H1 (cell line): ENCODE measurements at regions not wholly inside any gene's neighbourhood (a gene's known extent, or its start where the extent isn't known, plus 50 kb on each side); places are given as distances from the start of the nearest gene placed in this dataset.

Experiments used
- CTCF ChIA-PET: fragments of 300-600 bp; sonication (Branson Sonifier 250); formaldehyde crosslinking; loops from one replicate; lab custom pipeline; 2021; ENCODE audit not compliant: partially characterized antibody; lab: Charles Lee
- POLR2A ChIA-PET: fragments of 300-600 bp; sonication (Branson Sonifier 250); formaldehyde crosslinking; loops from one replicate; lab custom pipeline; 2021; ENCODE audit warnings: inconsistent platforms; ENCODE audit not compliant: partially characterized antibody; lab: Charles Lee
- DNase-seq, 2 experiments: peaks; one replicate each; pipeline versions ENCODE4 v3.0.0 to v3.0.0-alpha.2; 2010 to 2022; ENCODE audit warnings: low spot score in 2 of 2, low read depth in 1 of 2, mixed read lengths in 1 of 2
- FAIRE-seq: peaks from 2 replicates; lab custom pipeline; 2011; peaks lifted over from hg19 to GRCh38; lab: Jason Lieb, UNC
- H2AFZ ChIP-seq: 2 replicates; pipeline ENCODE4 v1.8.1; 2012; ENCODE audit warnings: low read length, inconsistent platforms
- H2AK5ac ChIP-seq: 2 replicates; pipeline ENCODE4 v1.6.1; 2013; ENCODE audit warnings: low read depth, low read length
- H2BK120ac ChIP-seq: replicated peaks from 2 replicates; pipeline ENCODE3; 2013; ENCODE audit warnings: low read depth, low read length, inconsistent platforms
- H2BK12ac ChIP-seq: 2 replicates; pipeline ENCODE4 v1.6.1; 2013; ENCODE audit warnings: low read depth, low read length
- H2BK15ac ChIP-seq: 2 replicates; pipeline ENCODE4 v1.6.1; 2013; ENCODE audit warnings: low read length
- H2BK20ac ChIP-seq: 2 replicates; pipeline ENCODE4 v1.6.1; 2013; ENCODE audit warnings: low read length
- H2BK5ac ChIP-seq: 2 replicates; pipeline ENCODE4 v1.6.1; 2013; ENCODE audit warnings: low read depth, low read length
- H3K14ac ChIP-seq: 2 replicates; pipeline ENCODE4 v1.6.1; 2013; ENCODE audit warnings: inconsistent platforms; ENCODE audit not compliant: insufficient read length
- H3K18ac ChIP-seq: 2 replicates; pipeline ENCODE4 v1.6.1; 2013; ENCODE audit warnings: low read length; ENCODE audit errors: extremely low read depth
- H3K23ac ChIP-seq: 2 replicates; pipeline ENCODE4 v1.6.1; 2013; ENCODE audit warnings: inconsistent platforms; ENCODE audit not compliant: insufficient read length
- H3K23me2 ChIP-seq: 2 replicates; pipeline ENCODE4 v1.6.1; 2013; ENCODE audit warnings: low read depth, low read length
- H3K27ac ChIP-seq: 2 replicates; pipeline ENCODE4 v1.6.1; 2011; ENCODE audit warnings: low read depth, low read length, inconsistent platforms
- H3K27me3 ChIP-seq, 4 experiments: replicated peaks in 1 of 4; 1 replicate in 1 of 4; 2 replicates in 3 of 4; pipeline versions ENCODE4 v1.6.1 to v1.8.1; 2011 to 2013; ENCODE audit warnings: low read length in 3 of 4, mild to moderate bottlenecking in 3 of 4, inconsistent platforms in 2 of 4, mixed read lengths in 2 of 4, moderate library complexity in 1 of 4; ENCODE audit not compliant: control insufficient read depth in 3 of 4, insufficient read depth in 3 of 4; ENCODE audit errors: extremely low read depth in 1 of 4
- H3K36me3 ChIP-seq, 4 experiments: 2 replicates each; pipeline versions ENCODE4 v1.6.1 to v1.8.1; 2011 to 2013; ENCODE audit warnings: mild to moderate bottlenecking in 4 of 4, low read length in 3 of 4, moderate library complexity in 2 of 4, control low read depth in 1 of 4, inconsistent platforms in 1 of 4; ENCODE audit not compliant: insufficient read depth in 4 of 4, control insufficient read depth in 2 of 4
- H3K4ac ChIP-seq: replicated peaks from 2 replicates; pipeline ENCODE3; 2013; ENCODE audit warnings: low read length, low read depth, mixed read lengths, inconsistent platforms; ENCODE audit not compliant: insufficient read length
- H3K4me1 ChIP-seq, 4 experiments: replicated peaks in 1 of 4; 1 replicate in 1 of 4; 2 replicates in 3 of 4; pipeline versions ENCODE4 v1.6.1 to v1.8.1; 2011 to 2013; ENCODE audit warnings: low read length in 3 of 4, inconsistent platforms in 2 of 4, mixed read lengths in 1 of 4; ENCODE audit not compliant: insufficient read depth in 4 of 4, control insufficient read depth in 3 of 4
- H3K4me2 ChIP-seq, 2 experiments: 2 replicates each; pipeline versions ENCODE4 v1.6.1 to v1.8.1; 2011 to 2013; ENCODE audit warnings: low read depth in 2 of 2, low read length in 2 of 2, control low read depth in 1 of 2, inconsistent platforms in 1 of 2, mild to moderate bottlenecking in 1 of 2; ENCODE audit not compliant: insufficient read depth in 1 of 2
- H3K4me3 ChIP-seq, 4 experiments: fragments of 200-600, 300-600 bp in 1 of 4; sonication (generic), shearing (Covaris generic), sonication (Bioruptor Twin) in 1 of 4; 2 replicates each; pipeline versions ENCODE4 v1.5.1 to v1.8.1; 2011 to 2016; ENCODE audit warnings: low read length in 4 of 4, low read depth in 3 of 4, control low read depth in 2 of 4, inconsistent platforms in 2 of 4, mild to moderate bottlenecking in 2 of 4, mixed read lengths in 1 of 4, moderate library complexity in 1 of 4; ENCODE audit not compliant: insufficient read depth in 2 of 4; ENCODE audit errors: extremely low read depth in 1 of 4
- H3K56ac ChIP-seq: replicated peaks from 2 replicates; pipeline ENCODE3; 2013; ENCODE audit warnings: low read depth, mild to moderate bottlenecking, mixed read lengths, low read length, inconsistent platforms; ENCODE audit not compliant: insufficient read length
- H3K79me1 ChIP-seq: 2 replicates; pipeline ENCODE4 v1.6.1; 2013; ENCODE audit warnings: low read depth, low read length, control low read depth
- H3K79me2 ChIP-seq, 2 experiments: 2 replicates each; pipeline versions ENCODE4 v1.6.1 to v1.8.1; 2012 to 2013; ENCODE audit warnings: low read length in 2 of 2, mild to moderate bottlenecking in 2 of 2, inconsistent platforms in 1 of 2; ENCODE audit not compliant: insufficient read depth in 2 of 2, control insufficient read depth in 1 of 2
- H3K9ac ChIP-seq, 4 experiments: replicated peaks in 1 of 4; 1 replicate in 1 of 4; 2 replicates in 3 of 4; pipeline versions ENCODE4 v1.6.1 to v1.8.1; 2011 to 2013; ENCODE audit warnings: low read depth in 3 of 4, low read length in 3 of 4, control low read depth in 2 of 4, mild to moderate bottlenecking in 2 of 4, moderate library complexity in 2 of 4, inconsistent platforms in 1 of 4; ENCODE audit errors: extremely low read depth in 1 of 4
- H3K9me3 ChIP-seq, 2 experiments: 2 replicates each; pipeline versions ENCODE4 v1.6.1 to v1.8.1; 2012 to 2013; ENCODE audit warnings: mild to moderate bottlenecking in 2 of 2, moderate library complexity in 2 of 2, control low read depth in 1 of 2, inconsistent platforms in 1 of 2, low read depth in 1 of 2, low read length in 1 of 2, mixed read lengths in 1 of 2; ENCODE audit not compliant: insufficient read depth in 2 of 2
- H4K20me1 ChIP-seq, 2 experiments: replicated peaks in 1 of 2; 2 replicates each; pipeline versions ENCODE3 to v1.8.1; 2011 to 2013; ENCODE audit warnings: inconsistent platforms in 2 of 2, low read length in 2 of 2, mild to moderate bottlenecking in 1 of 2; ENCODE audit not compliant: insufficient read depth in 2 of 2, control insufficient read depth in 1 of 2
- H4K5ac ChIP-seq: 2 replicates; pipeline ENCODE4 v1.6.1; 2013; ENCODE audit warnings: low read length, low read depth, mixed read lengths, inconsistent platforms; ENCODE audit not compliant: insufficient read length
- H4K8ac ChIP-seq: 2 replicates; pipeline ENCODE4 v1.8.0; 2013; ENCODE audit warnings: mild to moderate bottlenecking, moderate library complexity, low read length, inconsistent platforms; ENCODE audit not compliant: insufficient read depth; ENCODE audit errors: extremely low read depth
- H4K91ac ChIP-seq: replicated peaks from 2 replicates; pipeline ENCODE3; 2013; ENCODE audit warnings: low read length, mixed read lengths, inconsistent platforms; ENCODE audit not compliant: insufficient read length
- NANOG ChIP-seq: IDR thresholded peaks from 2 replicates; pipeline ENCODE4 v1.6.1; 2011; ENCODE audit warnings: low read length, low read depth, mild to moderate bottlenecking, inconsistent platforms; ENCODE audit not compliant: insufficient read depth, poor library complexity, severe bottlenecking
- POU5F1 ChIP-seq: IDR thresholded peaks from 2 replicates; pipeline ENCODE4 v1.6.1; 2011; ENCODE audit warnings: low read depth, mild to moderate bottlenecking, low read length, moderate library complexity
- SAP30 ChIP-seq: fragments of 300-600 bp; sonication (generic); IDR thresholded peaks from 2 replicates; pipeline ENCODE4 v1.7.1; 2012; ENCODE audit warnings: low read length, moderate library complexity, mild to moderate bottlenecking, inconsistent platforms; ENCODE audit not compliant: insufficient read depth, insufficient replicate concordance
- SIN3A ChIP-seq, 2 experiments: IDR thresholded peaks in 1 of 2; conservative IDR thresholded peaks in 1 of 2; 2 replicates each; pipeline ENCODE4 v1.6.1; 2011 to 2012; ENCODE audit warnings: low read length in 2 of 2, improper control_type of control experiment in 1 of 2, low read depth in 1 of 2, mild to moderate bottlenecking in 1 of 2
- SP2 ChIP-seq: IDR thresholded peaks from 2 replicates; pipeline ENCODE4 v1.6.1; 2012; ENCODE audit warnings: mild to moderate bottlenecking, low read length, inconsistent platforms
- SP4 ChIP-seq: IDR thresholded peaks from 2 replicates; pipeline ENCODE4 v1.6.1; 2012; ENCODE audit warnings: low read length, inconsistent platforms
- SUZ12 ChIP-seq: fragments of 200-600 bp; sonication (generic); IDR thresholded peaks from 2 replicates; pipeline ENCODE4 v1.6.1; 2012; ENCODE audit warnings: mild to moderate bottlenecking, inconsistent platforms, low read length, moderate library complexity, mixed read lengths
- USF2 ChIP-seq: IDR thresholded peaks from 2 replicates; pipeline ENCODE4 v1.6.1; 2011; ENCODE audit warnings: low read length, improper control_type of control experiment

DNA sequence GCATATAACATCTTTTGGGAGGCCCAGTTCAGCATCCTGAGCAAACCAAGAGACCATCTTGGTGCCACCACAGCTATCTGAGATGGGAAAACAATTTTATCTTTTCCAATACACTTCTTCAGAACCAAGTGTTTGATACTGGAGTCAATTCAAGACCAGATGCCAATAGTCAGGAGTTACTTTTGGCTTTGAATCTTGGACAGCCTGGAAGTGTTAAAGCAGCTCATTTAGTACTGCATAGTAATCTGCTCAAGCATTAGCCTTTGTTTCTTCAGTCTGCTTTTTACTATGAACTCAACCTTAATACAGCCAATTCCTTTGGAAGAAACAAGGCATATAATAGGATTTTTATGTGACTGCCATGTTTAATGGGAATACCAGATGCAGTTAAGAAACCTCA is 81.9 kb upstream of the TSPAN8 start:
- H3K4me3 ChIP-seq: no peak overlapping the region
- no peaks in the 10 kb centered on the region for H3K79me1 ChIP-seq
- no peak overlapping the region for H3K4ac ChIP-seq
- H4K5ac ChIP-seq: no peak overlapping the region
- POLR2A ChIA-PET: no interaction called here
- no peak overlapping the region for H4K91ac ChIP-seq
- no peak overlapping the region for H2BK15ac ChIP-seq
- TF ChIP-seq SAP30 (no peak), SUZ12 (no peak), USF2 (no peak), SP4 (no peak), POU5F1 (no peak), NANOG (no peak), SP2 (no peak), SIN3A (conservative IDR thresholded peaks at IDR 0.05 in 1 of 2, IDR thresholded peaks at IDR 0.05 in 1 of 2; ENCODE audit: low read depth in 1 of 2, low read length in 2 of 2) (no peak)
- TF ChIP-seq, all 59 proteins: peak for 0
- Histone ChIP-seq H3K18ac (no peak overlapping the region), H2AFZ (no peak overlapping the region), H2AK5ac (no peak overlapping the region), H2BK120ac (no peak overlapping the region), H4K20me1 (no peaks in the 10 kb centered on the region), H3K9me3 (no peaks in the 10 kb centered on the region), H3K79me2 (no peaks in the 10 kb centered on the region), H4K8ac (no peak overlapping the region), H2BK12ac (no peak overlapping the region), H2BK5ac (no peak overlapping the region), H3K4me1 (no peaks in the 10 kb centered on the region), H3K9ac (no peak overlapping the region), H3K23me2 (no peaks in the 10 kb centered on the region), H2BK20ac (no peak overlapping the region), H3K4me2 (no peak overlapping the region), H3K36me3 (no peaks in the 10 kb centered on the region), H3K23ac (no peak overlapping the region), H3K27ac (no peak overlapping the region), H3K27me3 (no peaks in the 10 kb centered on the region), H3K14ac (no peak overlapping the region), H3K56ac (no peak overlapping the region)
- FAIRE-seq (no peak), DNase-seq (no peak)
- CTCF ChIA-PET: no interaction called here
